GM19025 (cell line): ENCODE measurements at regions not wholly inside any gene's neighbourhood (a gene's known extent, or its start where the extent isn't known, plus 50 kb on each side); places are given as distances from the start of the nearest gene placed in this dataset.

Source experiments
- ATAC-seq: cut with Tn5 transposase; IDR thresholded peaks from one replicate; pipeline ENCODE4 v1.9.1; 2021; ENCODE audit warnings: mild to moderate bottlenecking, low read depth, moderate library complexity; ENCODE audit not compliant: unreplicated experiment

DNA sequence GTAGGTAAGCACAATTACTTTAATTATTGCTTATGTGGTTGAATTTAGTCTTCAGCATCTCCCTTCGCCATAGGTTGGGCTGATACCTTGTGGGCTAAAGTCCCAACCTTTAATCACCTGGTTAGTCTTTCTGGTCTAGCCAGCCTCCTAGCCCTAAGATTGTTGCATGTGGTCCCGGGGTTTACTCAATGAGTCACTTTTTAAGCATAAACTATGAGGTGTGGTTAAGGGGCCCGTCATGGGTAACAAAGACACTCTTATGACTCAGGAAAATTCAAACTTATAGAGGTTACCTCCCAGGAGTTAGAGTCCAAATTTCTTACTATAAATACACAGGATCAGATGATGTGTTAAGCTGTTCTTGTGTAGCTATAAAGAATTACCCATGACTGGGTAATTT lies 841.6 kb downstream of the TRIB2 start:
- ATAC-seq = no peak

DNA sequence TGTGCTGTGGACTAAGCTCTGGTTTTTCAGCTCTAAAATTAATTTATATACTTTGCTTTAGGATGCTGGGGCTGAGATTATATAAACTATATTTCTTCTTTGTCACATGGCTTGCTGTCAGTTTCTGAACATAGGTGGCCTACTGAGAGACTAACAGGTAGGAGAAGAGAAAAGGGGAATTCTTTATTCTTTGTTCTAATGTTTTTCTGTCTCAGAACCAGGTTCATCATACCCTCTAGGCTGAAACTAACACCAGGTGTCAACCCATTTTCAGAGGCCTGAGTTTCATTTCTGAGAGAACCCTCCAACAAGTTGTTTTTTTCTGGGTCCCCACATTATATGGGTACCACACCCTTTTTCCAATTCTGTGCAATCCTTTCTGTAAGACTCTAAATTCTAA lies 843.6 kb downstream of the TRIB2 start:
- peak; percentile 51 for ATAC-seq

DNA sequence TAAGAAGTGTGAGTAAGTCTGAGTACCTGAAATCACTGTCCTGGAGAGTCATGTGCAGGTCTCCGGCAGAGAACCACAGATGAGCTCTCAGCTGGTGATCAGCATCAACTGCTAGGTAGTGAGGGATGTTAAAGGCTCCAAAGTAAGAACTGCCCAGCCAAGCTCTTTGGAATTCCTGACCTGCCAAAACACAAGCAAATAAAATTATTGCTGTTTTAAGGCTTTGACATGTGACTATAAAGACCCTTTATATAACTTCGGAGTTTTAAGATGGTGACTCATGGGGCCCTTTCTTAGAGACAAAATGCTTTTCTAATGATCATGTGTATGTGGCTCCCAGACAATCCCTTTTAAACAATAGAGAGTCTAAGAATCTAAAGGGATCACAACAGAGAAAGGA lies 855.7 kb downstream of the TRIB2 start:
- ATAC-seq = no peak

DNA sequence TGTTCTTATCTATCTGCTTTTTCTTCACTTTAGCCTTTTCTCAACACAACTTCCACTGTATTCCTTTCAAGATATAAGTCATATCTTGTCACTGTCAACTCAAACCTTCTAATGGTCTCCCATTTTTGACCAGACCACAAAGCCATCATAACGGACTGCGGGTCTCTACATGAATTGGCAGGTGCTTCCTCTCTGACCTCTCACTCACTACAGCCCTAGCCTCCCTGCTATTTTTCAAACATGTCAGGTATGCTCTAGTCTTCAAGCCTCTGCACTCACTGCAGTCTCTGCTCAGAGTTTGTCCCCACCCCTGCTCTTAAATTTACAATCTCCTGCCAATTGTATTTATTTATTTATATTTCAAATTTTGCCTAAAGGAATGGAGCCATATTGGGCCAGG lies 858.1 kb downstream of the TRIB2 start:
- no peak for ATAC-seq

DNA sequence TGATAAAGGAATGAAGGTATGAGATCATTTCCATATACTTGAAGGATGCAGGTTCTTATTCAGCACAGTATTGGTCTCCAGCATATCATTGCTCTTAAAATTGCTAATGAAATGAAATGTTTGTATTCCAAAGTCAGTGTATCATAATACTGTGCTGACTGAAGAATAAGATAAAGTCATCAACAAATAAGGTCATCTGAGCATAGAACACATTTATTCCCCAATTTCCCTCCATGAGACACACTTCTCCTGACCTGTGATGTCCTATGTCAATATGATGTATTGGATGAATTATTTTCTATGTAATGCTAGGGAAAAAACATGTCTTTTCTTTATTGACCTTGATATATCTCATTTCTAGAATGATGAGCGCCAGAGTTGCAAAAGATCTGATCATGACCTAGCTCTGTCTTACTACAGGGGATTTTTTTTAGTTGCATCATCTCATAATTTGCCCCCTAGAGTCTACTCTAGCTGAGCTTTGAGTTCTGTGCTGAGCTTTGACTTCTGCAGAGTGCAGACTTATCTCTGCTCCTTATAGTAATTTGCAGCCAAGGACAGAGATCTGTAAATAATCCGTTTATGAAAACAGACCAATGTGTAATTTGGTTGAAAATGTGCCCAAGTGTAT lies 859.8 kb downstream of the TRIB2 start:
- no peak for ATAC-seq

DNA sequence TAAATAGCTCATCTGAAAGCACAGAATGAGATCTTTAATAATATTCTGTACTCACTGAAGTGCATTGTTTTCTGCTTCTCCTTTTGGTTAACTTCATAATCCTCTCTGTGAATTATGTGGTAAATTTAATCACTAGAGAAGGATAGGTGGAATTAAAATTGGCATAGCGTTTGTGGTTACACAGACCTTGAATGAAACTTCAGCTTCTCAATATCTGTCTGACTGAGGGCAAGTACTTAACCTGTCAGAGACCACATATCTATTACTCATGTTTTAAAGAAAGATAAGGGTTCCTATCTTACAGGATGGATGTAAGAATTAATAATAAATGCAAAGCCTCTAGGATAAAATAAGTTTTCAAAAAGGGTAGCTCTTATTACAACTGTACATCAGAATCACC lies 861.8 kb downstream of the TRIB2 start:
- ATAC-seq = no peak

DNA sequence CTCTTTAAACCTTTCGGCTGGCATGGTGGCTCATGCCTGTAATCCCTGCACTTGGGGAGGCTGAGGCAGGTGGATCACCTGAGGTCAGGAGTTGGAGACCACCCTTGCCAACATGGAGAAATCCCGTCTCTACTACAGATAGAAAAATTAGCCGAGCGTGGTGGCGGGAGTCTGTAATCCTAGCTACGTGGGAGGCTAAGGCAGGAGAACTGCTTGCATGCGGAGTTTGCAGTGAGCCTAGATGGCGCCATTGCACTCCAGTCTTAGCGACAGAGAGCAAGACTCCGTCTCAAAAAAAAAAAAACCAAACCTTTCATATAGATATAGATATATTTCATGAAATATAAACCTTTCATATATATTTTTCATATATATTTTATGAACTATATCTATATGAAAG lies 864.7 kb downstream of the TRIB2 start:
- ATAC-seq = no peak

DNA sequence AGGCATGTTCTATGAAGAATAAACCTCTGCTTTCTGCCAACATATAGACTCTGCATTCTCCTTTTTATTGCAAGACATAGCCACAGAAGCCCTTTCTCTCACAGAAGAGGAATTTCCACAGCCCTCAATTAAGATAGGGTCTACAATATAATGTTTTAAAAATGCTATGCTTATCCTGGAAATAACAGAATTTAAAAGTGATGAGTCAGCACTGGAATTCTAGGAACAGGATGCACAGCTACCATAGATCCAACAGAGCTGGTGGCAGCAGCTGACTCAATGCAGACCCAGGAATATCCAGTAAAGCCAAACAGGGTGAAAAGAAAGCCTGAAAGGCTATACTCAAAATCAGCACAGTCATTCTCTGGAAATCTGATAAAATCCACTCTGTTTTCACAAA lies 866.9 kb downstream of the TRIB2 start:
- ATAC-seq = no peak

DNA sequence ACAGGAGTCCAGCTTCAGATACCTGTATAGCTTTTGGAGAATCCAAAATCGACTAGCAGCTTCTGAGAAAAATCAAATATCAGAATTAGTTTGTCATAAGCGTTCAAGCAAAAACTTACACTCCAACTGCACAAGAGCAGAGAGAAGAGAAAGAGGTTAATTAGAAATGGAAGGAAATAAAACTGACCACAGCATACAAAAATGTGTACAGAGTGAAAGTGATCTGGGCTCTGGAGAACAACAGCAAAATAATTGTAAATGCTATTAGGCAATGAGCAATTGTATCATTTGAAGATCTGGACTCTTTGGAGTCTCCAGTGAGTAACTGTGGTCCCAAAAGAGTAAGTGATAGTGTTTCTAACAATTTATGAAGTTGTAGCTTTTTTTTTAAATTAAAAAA lies 867.3 kb downstream of the TRIB2 start:
- ATAC-seq = no peak

DNA sequence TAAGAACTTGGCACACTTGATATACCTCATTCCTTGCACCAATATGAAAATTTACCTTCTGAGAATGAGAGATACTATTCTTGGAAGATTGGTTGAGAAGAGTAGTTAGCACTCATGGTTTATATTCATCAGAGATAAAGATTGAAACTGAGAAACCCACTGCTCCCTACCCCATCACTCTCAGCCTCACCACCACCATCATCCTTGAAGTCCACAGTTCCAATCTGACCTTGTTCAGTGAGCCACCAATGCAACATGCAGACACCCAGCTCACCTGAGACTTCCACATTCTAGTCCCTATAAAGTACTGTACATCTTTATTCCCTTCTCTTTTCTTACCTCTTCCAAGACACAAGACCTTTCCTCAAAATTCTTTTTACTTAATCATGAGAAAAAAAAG lies 869.0 kb downstream of the TRIB2 start:
- ATAC-seq = no peak

DNA sequence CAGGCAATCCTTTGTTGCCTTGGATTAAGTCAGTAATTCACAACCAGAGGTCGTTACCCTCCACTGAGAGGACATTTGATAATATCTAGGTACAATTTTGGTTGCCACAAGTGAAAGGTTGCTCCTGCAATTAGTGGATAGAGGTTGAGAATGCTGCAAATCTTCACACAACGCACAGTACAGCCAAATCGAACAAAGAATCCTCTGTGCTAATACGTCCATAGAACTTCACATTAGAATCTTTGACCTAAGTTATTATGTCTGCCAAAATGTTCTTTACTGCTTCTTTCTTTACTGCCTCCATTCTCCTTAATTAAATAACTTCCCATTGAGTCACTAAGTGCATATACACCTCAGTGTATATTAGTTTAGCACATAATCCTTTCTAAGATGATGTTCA lies 879.5 kb downstream of the TRIB2 start:
- no peak for ATAC-seq

DNA sequence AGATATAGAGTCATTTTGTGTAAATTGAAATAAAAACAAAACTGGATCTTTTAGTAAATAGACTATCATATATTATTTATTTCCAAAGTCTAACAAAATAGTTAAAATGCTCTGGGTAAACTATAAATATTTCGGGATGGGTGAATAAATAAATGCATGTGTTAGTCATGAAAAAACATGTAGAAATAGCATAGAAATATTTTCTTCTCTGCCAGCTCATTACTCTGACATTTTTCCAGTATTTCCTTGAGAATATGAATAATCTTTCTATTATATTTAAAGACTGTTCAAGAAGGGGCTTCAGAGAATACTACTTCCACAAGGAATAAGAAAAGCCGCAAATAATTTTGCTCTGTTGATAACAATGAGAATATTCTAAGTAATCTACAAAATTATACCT lies 880.4 kb downstream of the TRIB2 start:
- no peak for ATAC-seq

DNA sequence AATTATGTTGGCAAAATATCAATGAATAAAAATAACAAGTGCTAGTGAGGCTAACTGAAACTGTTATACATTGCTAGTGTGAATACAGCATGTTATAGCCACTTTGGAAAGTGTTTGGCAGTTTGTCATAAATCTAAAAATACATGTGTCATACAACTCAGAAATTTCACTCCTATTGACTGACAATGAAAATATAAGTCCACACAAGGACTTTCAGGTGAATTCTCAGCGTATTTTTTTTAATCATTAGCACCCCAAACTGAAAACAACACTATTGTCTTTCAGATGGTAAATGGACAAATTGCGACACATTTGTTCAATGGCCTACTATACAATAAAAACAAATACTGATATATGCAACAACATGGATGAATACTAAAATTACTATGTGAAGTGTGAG lies 884.8 kb downstream of the TRIB2 start:
- ATAC-seq = no peak

DNA sequence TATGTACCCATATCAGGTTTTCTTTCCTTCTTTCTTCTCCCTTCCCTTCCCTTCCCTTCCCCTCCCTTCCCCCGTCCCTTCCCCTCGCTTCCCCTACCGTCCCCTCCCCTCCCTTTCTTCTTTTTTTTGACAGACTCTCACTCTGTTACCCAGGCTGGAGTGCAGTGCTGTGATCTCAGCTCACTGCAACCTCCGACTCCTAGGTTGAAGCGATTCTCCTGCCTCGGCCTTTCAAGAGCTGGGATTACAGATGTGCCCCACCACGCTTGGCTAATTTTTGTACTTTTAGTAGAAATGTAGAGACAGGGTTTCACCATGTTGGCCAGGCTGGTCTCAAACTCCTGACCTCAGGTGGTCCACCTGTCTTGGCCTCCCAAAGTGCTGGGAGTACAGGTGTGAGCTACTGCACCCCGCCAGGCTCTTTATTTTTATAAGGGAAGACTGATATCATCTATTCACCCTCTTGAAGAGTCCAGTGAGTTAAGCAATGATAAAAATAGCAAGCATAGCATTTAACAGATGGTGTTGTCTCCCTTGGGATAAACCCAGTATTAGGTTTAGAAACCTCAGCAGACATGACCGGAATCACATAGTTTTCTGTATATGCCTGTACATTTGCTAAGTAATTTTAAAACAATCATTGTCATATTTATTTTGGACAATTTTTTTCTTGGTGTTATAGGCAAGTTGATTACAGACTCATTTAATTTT lies 888.4 kb downstream of the TRIB2 start:
- no peak for ATAC-seq

DNA sequence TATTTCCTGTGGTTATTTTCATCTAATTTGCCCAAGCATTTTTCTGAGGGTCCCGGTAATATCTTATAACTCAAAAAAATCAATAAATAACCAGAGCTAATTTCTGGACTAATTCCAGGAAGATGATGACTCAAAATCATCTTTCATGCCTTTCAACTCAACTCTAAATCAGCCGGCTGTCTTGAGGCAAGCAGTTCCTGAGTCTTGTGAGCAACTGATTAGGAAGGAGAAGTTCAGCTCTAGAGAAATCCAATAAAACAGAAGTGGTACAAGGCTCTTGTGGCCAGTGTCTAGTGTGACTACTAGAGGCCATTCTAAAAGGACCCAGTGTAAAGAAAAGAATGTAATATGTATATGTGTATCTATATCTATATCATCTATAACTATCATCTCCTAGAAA lies 890.4 kb downstream of the TRIB2 start:
- ATAC-seq = no peak

DNA sequence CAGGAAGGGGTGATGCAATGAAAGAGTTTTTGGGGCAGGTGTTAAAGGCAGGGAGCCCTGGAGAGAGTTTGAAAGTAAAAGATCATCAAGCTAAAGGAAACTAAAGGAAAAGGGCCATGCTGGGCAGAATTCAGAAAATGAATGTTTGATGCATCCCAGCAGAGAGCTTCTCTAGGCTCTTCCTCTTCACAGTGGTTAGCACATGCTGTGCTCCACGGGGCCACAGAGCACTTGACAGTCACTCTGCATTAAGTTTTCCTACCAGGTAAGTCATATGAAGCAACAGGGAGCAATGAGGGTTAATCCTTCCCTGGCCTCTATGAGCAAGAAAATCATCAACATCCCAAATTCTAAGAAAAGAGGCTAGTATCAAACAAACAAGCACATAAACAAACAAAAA lies 895.2 kb downstream of the TRIB2 start:
- no peak for ATAC-seq

DNA sequence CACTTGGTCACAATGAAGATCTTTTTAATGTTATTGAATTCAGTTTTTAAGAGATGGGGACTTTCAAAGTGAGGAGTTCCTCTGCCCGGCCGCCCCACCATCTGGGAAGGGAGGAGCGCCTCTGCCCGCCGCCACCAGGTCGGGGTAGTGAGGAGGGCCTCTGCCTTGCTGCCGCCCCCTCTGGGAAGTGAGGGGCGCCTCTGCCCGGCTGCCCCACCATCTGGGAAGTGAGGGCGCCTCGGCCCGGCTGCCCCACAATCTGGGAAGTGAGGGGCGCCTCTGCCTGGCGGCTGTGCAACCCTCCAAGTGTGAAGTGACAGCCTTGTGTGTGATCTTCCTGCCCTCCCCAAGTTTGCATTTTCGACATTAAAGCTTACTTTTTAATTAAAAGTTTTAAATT lies 899.3 kb downstream of the TRIB2 start:
- ATAC-seq = no peak

DNA sequence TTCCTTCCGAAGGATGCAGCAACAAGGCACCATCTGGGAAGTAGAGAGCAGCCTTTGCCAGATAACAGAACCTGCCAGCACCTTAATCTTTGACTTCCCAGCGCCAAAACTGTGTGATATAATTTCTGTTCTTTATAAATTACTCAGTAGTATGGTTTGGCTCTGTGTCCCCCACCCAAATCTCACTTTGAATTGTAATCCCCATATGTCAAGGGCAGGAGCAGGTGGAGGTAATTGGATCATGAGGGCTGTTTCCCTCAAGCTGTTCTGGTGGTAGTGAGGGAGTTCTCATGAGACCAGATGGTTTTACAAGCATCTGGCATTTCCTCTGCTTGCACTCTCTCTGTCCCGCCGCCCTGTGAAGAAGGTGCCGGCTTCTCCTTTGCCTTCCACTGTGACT lies 899.9 kb downstream of the TRIB2 start:
- no peak for ATAC-seq

DNA sequence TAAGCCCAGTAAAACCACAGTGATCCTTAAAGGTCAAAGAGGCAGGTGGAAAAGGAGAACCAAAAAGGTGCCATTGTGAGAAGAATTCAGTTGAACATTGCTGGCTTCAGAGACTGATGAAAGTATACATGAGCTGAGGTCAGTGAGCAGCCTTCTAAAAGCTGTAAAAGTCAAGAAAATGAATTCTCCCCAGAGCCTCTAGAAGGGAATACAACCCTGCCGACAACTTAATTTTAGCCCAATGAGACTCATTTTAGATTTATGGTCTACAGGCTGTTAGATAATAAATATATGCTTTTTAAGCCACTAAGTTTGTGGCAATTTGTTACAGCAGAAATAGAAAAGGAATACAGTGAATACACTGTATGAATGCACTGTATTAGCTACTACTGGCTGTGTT lies 911.4 kb downstream of the TRIB2 start:
- no peak for ATAC-seq

DNA sequence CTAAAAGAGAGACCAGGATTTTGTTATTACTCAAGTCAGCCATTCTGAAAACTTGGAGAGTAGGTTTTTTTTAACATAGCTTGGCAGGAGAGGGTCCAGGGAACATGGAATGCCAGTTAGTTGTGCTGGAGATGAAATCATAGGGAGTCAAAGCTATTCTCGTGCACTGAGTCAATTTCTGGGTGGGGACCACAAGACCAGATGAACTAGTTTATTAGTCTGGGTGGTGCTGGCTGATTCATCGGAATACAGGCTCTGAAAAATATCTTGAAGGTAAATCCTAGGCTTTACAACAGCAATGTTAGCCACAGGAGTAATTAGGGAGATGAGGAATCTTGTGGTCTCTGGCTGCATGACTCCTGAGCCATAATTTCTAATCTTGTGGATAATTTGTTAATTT lies 921.4 kb downstream of the TRIB2 start:
- no peak for ATAC-seq

DNA sequence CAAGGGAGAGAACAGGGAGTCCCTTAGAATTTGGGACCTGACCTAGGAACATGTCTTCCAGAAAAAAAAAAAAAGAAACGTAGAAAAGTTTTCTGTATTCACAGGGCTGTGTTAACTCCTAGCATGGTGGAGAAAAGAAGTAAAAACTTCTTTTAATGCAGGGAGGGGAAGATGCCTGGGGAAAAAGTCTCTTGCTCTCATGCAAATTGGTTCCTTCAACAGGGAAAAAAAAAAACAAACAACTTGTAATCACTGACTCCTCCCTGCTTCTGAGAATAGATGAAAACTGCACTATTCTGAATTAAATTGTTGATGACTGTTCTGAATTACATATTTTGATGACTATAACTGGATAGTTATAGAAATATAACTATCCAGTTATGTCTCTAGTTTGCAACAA lies 933.2 kb downstream of the TRIB2 start:
- no peak for ATAC-seq

DNA sequence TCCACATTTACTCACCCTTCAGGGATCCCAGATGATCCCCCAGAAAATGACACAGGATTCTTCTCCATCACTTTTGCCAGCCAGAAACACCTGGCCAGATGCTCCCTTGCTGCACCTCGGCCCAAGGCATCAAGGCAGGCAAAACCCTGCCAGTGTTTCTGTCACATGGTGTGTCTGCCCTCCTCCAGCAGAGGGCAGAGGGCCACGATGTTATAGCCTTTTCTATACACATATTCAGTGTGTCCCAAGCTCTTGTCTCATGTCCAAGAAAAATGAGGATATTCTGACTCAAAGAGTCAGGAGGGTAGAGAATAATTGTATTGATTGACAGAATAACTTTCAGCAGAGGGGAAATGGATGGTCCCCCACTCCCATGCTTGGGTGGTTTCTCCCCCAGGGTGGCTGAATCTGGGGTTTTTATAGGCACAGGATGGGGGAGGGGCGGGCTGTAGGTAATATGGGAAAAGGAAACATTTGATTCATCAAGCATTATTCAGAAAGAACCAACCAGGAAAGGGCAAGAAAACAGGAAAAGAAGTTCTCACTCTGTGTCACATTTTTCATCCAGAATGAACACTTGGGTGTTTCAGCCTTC lies 933.9 kb downstream of the TRIB2 start:
- ATAC-seq = no peak
